DOHH2 (cell line): ENCODE measurements at regions not wholly inside any gene's neighbourhood (a gene's known extent, or its start where the extent isn't known, plus 50 kb on each side); places are given as distances from the start of the nearest gene placed in this dataset.

Experiments used
- EZH2phosphoT487 ChIP-seq: fragments of 200-600 bp; sonication (generic); IDR thresholded peaks from 2 replicates; pipeline ENCODE4 v1.6.1; 2017; ENCODE audit warnings: borderline replicate concordance, mild to moderate bottlenecking, antibody characterized with exemption, low read length, moderate library complexity, mixed read lengths
- TF ChIP-seq, protein P1 (sequence below): fragments of 200-600 bp; sonication (generic); IDR thresholded peaks from one replicate; pipeline ENCODE4 v1.5.1; 2014; ENCODE audit warnings: antibody characterized with exemption, mild to moderate bottlenecking, low read depth, low read length; ENCODE audit not compliant: poor library complexity, severe bottlenecking

DNA sequence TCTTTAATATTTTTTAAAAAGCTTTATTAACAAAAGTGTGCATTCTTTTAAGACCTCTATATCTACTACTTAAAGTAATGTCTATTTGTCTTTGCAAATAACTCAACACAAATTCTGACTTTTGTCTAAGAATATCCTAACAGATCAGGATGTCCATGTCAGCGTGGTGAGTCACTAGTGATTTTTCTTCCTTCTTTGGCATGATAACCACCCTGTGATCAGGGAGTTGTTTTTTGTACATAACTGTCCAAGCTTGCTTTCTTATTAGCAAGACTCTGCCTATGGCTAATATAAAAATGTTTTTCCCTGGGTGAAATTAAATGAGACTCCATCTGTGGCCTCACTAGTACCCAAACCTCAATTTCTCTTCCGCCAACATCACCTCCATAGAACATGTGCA, 688.9 kb upstream of the ADGRL2 start:
- TF ChIP-seq, protein P1, sequence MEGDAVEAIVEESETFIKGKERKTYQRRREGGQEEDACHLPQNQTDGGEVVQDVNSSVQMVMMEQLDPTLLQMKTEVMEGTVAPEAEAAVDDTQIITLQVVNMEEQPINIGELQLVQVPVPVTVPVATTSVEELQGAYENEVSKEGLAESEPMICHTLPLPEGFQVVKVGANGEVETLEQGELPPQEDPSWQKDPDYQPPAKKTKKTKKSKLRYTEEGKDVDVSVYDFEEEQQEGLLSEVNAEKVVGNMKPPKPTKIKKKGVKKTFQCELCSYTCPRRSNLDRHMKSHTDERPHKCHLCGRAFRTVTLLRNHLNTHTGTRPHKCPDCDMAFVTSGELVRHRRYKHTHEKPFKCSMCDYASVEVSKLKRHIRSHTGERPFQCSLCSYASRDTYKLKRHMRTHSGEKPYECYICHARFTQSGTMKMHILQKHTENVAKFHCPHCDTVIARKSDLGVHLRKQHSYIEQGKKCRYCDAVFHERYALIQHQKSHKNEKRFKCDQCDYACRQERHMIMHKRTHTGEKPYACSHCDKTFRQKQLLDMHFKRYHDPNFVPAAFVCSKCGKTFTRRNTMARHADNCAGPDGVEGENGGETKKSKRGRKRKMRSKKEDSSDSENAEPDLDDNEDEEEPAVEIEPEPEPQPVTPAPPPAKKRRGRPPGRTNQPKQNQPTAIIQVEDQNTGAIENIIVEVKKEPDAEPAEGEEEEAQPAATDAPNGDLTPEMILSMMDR, result no peak
- TF ChIP-seq EZH2phosphoT487, result no peak
